ENCODE measurements at regions not wholly inside any gene's neighbourhood (a gene's known extent, or its start where the extent isn't known, plus 50 kb on each side); places are given as distances from the start of the nearest gene placed in this dataset.
"Not testable (repeated sequence)": the region's sequence is repeated elsewhere in the genome, so short reads cannot be mapped to it uniquely, and the experiment has no call there.

GRCh38 chrX:1052021-1052420 lies 160.4 kb downstream of the CRLF2 start:
- Histone ChIP-seq H3K9me3 (ENCODE audit: insufficient read depth, low read depth, low read length) (peaks cover 30% of the 10 kb centered on the region), H3K4me3 (ENCODE audit: low read length) (no peak overlapping the region), H3K9ac (ENCODE audit: low read depth, low read length) (no peak overlapping the region), H3K27me3 (ENCODE audit: insufficient read depth, low read length) (no peaks in the 10 kb centered on the region), H3K27ac (ENCODE audit: low read length) (no peak overlapping the region), H3K36me3 (ENCODE audit: insufficient read depth, low read depth, low read length) (no peaks in the 10 kb centered on the region), H3K4me1 (ENCODE audit: insufficient read depth, low read length) (no peaks in the 10 kb centered on the region)

GRCh38 chrX:1051421-1051820 lies 161.0 kb downstream of the CRLF2 start:
- no peaks in the 10 kb centered on the region for H3K4me1 ChIP-seq (ENCODE audit: insufficient read depth, low read length)
- H3K4me3 ChIP-seq (ENCODE audit: low read length) = no peak overlapping the region
- no peaks in the 10 kb centered on the region for H3K36me3 ChIP-seq (ENCODE audit: insufficient read depth, low read depth, low read length)
- H3K27ac ChIP-seq (ENCODE audit: low read length) = no peak overlapping the region
- no peaks in the 10 kb centered on the region for H3K27me3 ChIP-seq (ENCODE audit: insufficient read depth, low read length)
- H3K9me3 ChIP-seq (ENCODE audit: insufficient read depth, low read depth, low read length) = peaks cover 33% of the 10 kb centered on the region
- H3K9ac ChIP-seq (ENCODE audit: low read depth, low read length) = no peak overlapping the region

- H3K9me3 ChIP-seq (ENCODE audit: insufficient read depth, low read depth, low read length) = peaks cover 18% of the 10 kb centered on the region
- H3K36me3 ChIP-seq (ENCODE audit: insufficient read depth, low read depth, low read length) = no peaks in the 10 kb centered on the region
- H3K4me3 ChIP-seq (ENCODE audit: low read length) = no peak overlapping the region
- H3K4me1 ChIP-seq (ENCODE audit: insufficient read depth, low read length) = no peaks in the 10 kb centered on the region
- no peak overlapping the region for H3K27ac ChIP-seq (ENCODE audit: low read length)
- no peak overlapping the region for H3K9ac ChIP-seq (ENCODE audit: low read depth, low read length)
- H3K27me3 ChIP-seq (ENCODE audit: insufficient read depth, low read length) = no peaks in the 10 kb centered on the region
These were observed 166.7 kb downstream of the CRLF2 start for GRCh38 chrX:1045680-1046314.

DNA sequence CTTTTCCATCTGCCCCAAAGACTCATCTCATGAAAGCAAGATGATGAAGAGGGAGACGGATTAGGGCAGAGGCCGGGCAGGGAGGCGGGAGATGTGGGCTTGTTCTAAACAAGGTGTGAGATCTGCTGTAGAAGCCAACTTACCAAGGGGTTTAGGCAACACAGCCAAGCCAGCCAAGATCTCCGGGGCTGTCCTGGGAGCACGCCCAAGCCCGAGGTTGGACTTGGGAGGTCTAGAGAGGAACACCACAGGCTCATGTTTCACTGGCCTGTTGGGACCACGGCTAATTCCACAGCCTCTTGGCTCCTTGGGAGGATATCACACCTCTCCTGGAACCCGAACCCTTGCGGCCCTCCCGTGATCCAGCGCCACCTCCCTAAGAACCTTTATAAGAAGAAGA lies 171.4 kb downstream of the CRLF2 start:
- no peak overlapping the region for H3K4me3 ChIP-seq (ENCODE audit: low read length)

DNA sequence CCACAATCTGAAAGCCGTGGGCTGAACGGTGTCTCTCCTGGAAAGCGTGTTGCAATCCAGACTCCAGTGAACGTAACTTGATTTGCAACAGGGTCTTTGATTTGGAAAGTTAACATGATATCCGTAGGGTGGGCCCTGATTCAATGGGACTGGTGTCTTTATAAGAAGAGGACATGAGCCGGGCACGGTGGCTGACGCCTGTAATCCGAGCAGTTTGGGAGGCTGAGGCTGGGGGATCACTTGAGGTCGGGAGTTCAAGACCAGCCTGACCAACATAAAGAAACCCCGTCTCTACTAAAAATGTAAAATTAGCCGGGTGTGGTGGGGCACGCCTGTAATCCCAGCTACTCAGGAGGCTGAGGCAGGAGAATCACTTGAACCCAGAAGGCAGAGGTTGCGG lies 176.5 kb downstream of the CRLF2 start:
- not testable (repeated sequence) for H3K9ac ChIP-seq (ENCODE audit: low read depth, low read length); H3K36me3 ChIP-seq (ENCODE audit: insufficient read depth, low read depth, low read length); H3K27ac ChIP-seq (ENCODE audit: low read length); H3K4me1 ChIP-seq (ENCODE audit: insufficient read depth, low read length); H3K4me3 ChIP-seq (ENCODE audit: low read length); H3K27me3 ChIP-seq (ENCODE audit: insufficient read depth, low read length)
- peaks cover 23% of the 10 kb centered on the region; the same call in 1 of the 2 replicates for H3K9me3 ChIP-seq (ENCODE audit: insufficient read depth, low read depth, low read length)

More for the DNA sequence above, 171.4 kb downstream of the CRLF2 start:
- no peaks in the 10 kb centered on the region for H3K4me1 ChIP-seq (ENCODE audit: insufficient read depth, low read length)
- H3K9ac ChIP-seq (ENCODE audit: low read depth, low read length) = no peak overlapping the region
- no peak overlapping the region for H3K27ac ChIP-seq (ENCODE audit: low read length)
- no peaks in the 10 kb centered on the region for H3K27me3 ChIP-seq (ENCODE audit: insufficient read depth, low read length)
- peaks cover 23% of the 10 kb centered on the region for H3K9me3 ChIP-seq (ENCODE audit: insufficient read depth, low read depth, low read length)
- no peaks in the 10 kb centered on the region for H3K36me3 ChIP-seq (ENCODE audit: insufficient read depth, low read depth, low read length)

DNA sequence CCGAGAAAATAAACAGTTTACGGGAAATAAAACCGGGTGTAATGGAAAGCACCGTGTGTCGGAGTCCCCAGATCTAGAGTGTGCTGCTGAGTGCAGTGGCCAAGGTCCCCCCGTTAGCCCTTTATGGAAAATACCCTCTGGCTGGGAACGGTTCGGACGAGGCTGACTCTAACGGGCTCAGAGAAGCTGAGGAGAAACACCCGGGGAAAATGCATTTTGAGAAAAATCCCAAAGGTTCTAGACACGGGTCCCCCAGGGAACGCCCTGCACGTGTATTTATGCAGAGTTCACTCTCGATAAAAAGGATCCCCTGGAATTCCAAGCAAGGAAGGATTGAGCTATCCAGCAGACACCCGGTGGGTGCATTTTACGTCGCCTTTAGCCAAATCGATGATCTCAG lies 177.2 kb downstream of the CRLF2 start:
- Histone ChIP-seq H3K4me3 (ENCODE audit: low read length) (no peak overlapping the region), H3K27me3 (ENCODE audit: insufficient read depth, low read length) (no peaks in the 10 kb centered on the region), H3K9me3 (ENCODE audit: insufficient read depth, low read depth, low read length) (peaks cover 23% of the 10 kb centered on the region; the same call in 1 of the 2 replicates), H3K36me3 (ENCODE audit: insufficient read depth, low read depth, low read length) (no peaks in the 10 kb centered on the region), H3K4me1 (ENCODE audit: insufficient read depth, low read length) (no peaks in the 10 kb centered on the region), H3K27ac (ENCODE audit: low read length) (no peak overlapping the region), H3K9ac (ENCODE audit: low read depth, low read length) (no peak overlapping the region)

DNA sequence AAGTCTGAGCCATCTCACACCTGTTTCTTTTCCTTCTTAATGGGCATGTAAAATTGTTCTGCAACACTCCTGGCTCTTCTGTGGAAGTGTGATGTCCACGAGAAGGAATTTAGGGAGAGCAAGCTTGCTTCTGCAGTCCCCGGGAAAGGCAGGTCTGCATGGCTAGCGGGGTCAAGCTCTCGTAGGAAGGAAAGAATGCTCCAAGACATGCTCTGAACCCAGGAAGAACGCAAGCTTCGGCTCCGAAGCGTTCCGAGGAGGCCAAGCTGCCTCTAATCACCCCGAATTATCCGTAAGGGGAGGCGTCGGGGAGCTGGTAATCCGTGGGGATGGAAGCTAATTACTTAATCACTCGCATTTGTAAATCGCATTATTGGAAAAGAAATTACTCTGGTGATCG lies 177.7 kb downstream of the CRLF2 start:
- Histone ChIP-seq H3K4me3 (ENCODE audit: low read length) (no peak overlapping the region), H3K9ac (ENCODE audit: low read depth, low read length) (no peak overlapping the region), H3K9me3 (ENCODE audit: insufficient read depth, low read depth, low read length) (peaks cover 18% of the 10 kb centered on the region; the same call in 1 of the 2 replicates), H3K36me3 (ENCODE audit: insufficient read depth, low read depth, low read length) (no peaks in the 10 kb centered on the region), H3K27ac (ENCODE audit: low read length) (no peak overlapping the region), H3K27me3 (ENCODE audit: insufficient read depth, low read length) (no peaks in the 10 kb centered on the region), H3K4me1 (ENCODE audit: insufficient read depth, low read length) (no peaks in the 10 kb centered on the region)

GRCh38 chrX:1031521-1032430 lies 180.7 kb downstream of the CRLF2 start:
- Histone ChIP-seq H3K9me3 (ENCODE audit: insufficient read depth, low read depth, low read length) (peaks cover 13% of the 10 kb centered on the region; the same call in 1 of the 2 replicates), H3K4me3 (ENCODE audit: low read length) (no peak overlapping the region), H3K36me3 (ENCODE audit: insufficient read depth, low read depth, low read length) (no peaks in the 10 kb centered on the region), H3K27me3 (ENCODE audit: insufficient read depth, low read length) (no peaks in the 10 kb centered on the region), H3K9ac (ENCODE audit: low read depth, low read length) (no peak overlapping the region), H3K4me1 (ENCODE audit: insufficient read depth, low read length) (no peaks in the 10 kb centered on the region), H3K27ac (ENCODE audit: low read length) (no peak overlapping the region)

DNA sequence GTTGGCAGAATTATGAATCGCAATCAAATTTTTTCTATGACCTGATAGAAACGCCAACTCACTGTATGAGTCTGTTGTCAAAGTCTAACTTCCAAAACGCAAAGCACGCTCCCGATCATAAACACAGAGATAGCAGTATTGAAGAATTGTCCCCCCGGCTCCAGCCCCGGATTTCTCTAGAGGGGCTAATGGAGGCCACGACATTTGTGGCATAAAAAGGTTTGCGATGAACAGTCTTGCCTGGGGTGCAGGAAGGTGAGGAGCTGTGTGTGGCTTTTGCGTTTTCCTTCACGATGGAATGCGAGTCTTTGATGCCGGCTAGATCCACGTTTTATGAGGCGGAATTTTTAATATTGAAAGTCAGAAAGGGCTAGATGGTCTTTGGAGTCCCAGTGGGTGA lies 183.0 kb downstream of the CRLF2 start:
- peaks cover 5% of the 10 kb centered on the region; the same call in 1 of the 2 replicates for H3K9me3 ChIP-seq (ENCODE audit: insufficient read depth, low read depth, low read length)
- no peaks in the 10 kb centered on the region for H3K36me3 ChIP-seq (ENCODE audit: insufficient read depth, low read depth, low read length)
- no peaks in the 10 kb centered on the region for H3K4me1 ChIP-seq (ENCODE audit: insufficient read depth, low read length)
- H3K27ac ChIP-seq (ENCODE audit: low read length) = no peak overlapping the region
- H3K27me3 ChIP-seq (ENCODE audit: insufficient read depth, low read length) = no peaks in the 10 kb centered on the region
- H3K9ac ChIP-seq (ENCODE audit: low read depth, low read length) = no peak overlapping the region
- no peak overlapping the region for H3K4me3 ChIP-seq (ENCODE audit: low read length)

DNA sequence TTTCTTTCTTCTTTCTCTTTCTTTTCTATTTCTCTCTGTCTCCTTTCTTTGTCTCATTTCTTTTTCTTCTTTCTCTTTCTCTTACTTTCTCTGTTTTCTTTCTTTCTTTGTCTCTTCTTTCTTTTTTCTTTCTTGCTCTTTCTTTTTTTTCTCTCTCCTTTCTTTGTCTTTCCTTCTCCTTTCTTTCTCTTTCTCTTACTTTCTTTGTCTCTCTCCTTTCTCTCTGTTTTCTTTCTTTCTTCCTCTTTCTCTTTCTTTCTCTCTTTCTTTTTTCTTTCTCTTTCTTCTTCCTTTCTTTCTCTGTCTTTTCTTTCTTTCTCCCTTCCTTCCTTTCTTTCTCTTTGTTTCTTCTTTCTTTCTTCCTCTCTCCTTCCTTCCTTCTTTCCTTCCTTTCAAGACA lies 184.8 kb downstream of the CRLF2 start:
- no peak overlapping the region for H3K9ac ChIP-seq (ENCODE audit: low read depth, low read length)
- no peak overlapping the region for H3K27ac ChIP-seq (ENCODE audit: low read length)
- H3K9me3 ChIP-seq (ENCODE audit: insufficient read depth, low read depth, low read length) = peaks cover 5% of the 10 kb centered on the region; the same call in 1 of the 2 replicates
- no peak overlapping the region for H3K4me3 ChIP-seq (ENCODE audit: low read length)
- H3K4me1 ChIP-seq (ENCODE audit: insufficient read depth, low read length) = no peaks in the 10 kb centered on the region
- H3K27me3 ChIP-seq (ENCODE audit: insufficient read depth, low read length) = no peaks in the 10 kb centered on the region
- H3K36me3 ChIP-seq (ENCODE audit: insufficient read depth, low read depth, low read length) = no peaks in the 10 kb centered on the region

- no peak overlapping the region for H3K27ac ChIP-seq (ENCODE audit: low read length)
- H3K4me3 ChIP-seq (ENCODE audit: low read length) = no peak overlapping the region
- H3K27me3 ChIP-seq (ENCODE audit: insufficient read depth, low read length) = no peaks in the 10 kb centered on the region
- no peak overlapping the region for H3K9ac ChIP-seq (ENCODE audit: low read depth, low read length)
- no peaks in the 10 kb centered on the region for H3K4me1 ChIP-seq (ENCODE audit: insufficient read depth, low read length)
- no peaks in the 10 kb centered on the region for H3K36me3 ChIP-seq (ENCODE audit: insufficient read depth, low read depth, low read length)
- peaks cover 5% of the 10 kb centered on the region; the same call in 1 of the 2 replicates for H3K9me3 ChIP-seq (ENCODE audit: insufficient read depth, low read depth, low read length)
These were observed 185.3 kb downstream of the CRLF2 start for GRCh38 chrX:1027133-1027532.

Data from iPS-20b (cell line).